ENCODE measurements at regions not wholly inside any gene's neighbourhood (a gene's known extent, or its start where the extent isn't known, plus 50 kb on each side); places are given as distances from the start of the nearest gene placed in this dataset.
"Not testable (repeated sequence)": the region's sequence is repeated elsewhere in the genome, so short reads cannot be mapped to it uniquely, and the experiment has no call there.

GRCh38 chr10:6702833-6703232 lies 122.8 kb upstream of the PRKCQ start:
- TF ChIP-seq POLR2A (IDR thresholded peaks at IDR 0.05); CTCF (IDR thresholded peaks at IDR 0.05 in 8 of 11, conservative IDR thresholded peaks at IDR 0.05 in 3 of 11); POLR2AphosphoS5 (IDR thresholded peaks at IDR 0.05): not testable (repeated sequence)
